GM12878 (cell line): ENCODE measurements at regions not wholly inside any gene's neighbourhood (a gene's known extent, or its start where the extent isn't known, plus 50 kb on each side); places are given as distances from the start of the nearest gene placed in this dataset.

ENCODE experiments used
- ATAC-seq: fragments of 200-7000 bp; cut with Tn5 transposase; 3 replicates; pipeline ENCODE4 v1.9.1; 2020; ENCODE audit warnings: mild to moderate bottlenecking, moderate library complexity
- BruUV-seq: library from RNA; stranded (reverse); fragments of 400-500 nt; replicated peaks from 2 replicates; lab custom pipeline; 2021; lab: Mats Ljungman, UMichigan
- CTCF ChIA-PET: fragments of 300-600 bp; sonication (Branson Sonifier 250); formaldehyde crosslinking; extraction: SDS; loops from one replicate; lab custom pipeline; 2021; ENCODE audit warnings: inconsistent platforms; lab: Yijun Ruan, JAX
- POLR2A ChIA-PET: fragments of 350-600 bp; formaldehyde crosslinking; extraction: SDS; loops from one replicate; lab custom pipeline; 2021; ENCODE audit warnings: inconsistent platforms; lab: Charles Lee
- RAD21 ChIA-PET: fragments of 300-600 bp; sonication (Branson Sonifier 250); formaldehyde crosslinking; loops from one replicate; lab custom pipeline; 2023; ENCODE audit warnings: antibody characterized with exemption; ENCODE audit not compliant: unreplicated experiment; lab: Charles Lee
- SMC1A ChIA-PET: fragments of 300-600 bp; sonication (Branson Sonifier 250); formaldehyde crosslinking; loops from one replicate; lab custom pipeline; 2023; ENCODE audit not compliant: unreplicated experiment, uncharacterized antibody; lab: Charles Lee
- DNase-seq: peaks from one replicate; pipeline ENCODE4 v3.0.0-alpha.2; 2011; ENCODE audit warnings: low read depth, low spot score
- FAIRE-seq: peaks from 3 replicates; lab custom pipeline; 2011; peaks lifted over from hg19 to GRCh38; lab: Jason Lieb, UNC
- H2AFZ ChIP-seq: 2 replicates; pipeline ENCODE4 v1.6.0; 2011; ENCODE audit warnings: low read depth, low read length, control low read depth; ENCODE audit not compliant: control insufficient read depth
- H3K27ac ChIP-seq: 2 replicates; pipeline ENCODE4 v1.5.1; 2011; ENCODE audit warnings: control low read depth; ENCODE audit not compliant: control insufficient read depth, insufficient read depth
- H3K27me3 ChIP-seq, 2 experiments: replicated peaks in 1 of 2; 2 replicates each; pipeline versions ENCODE4 v1.6.0 to v1.6.1; 2011; ENCODE audit warnings: low read length in 1 of 2; ENCODE audit not compliant: control insufficient read depth in 2 of 2, insufficient read depth in 2 of 2
- H3K36me3 ChIP-seq, 2 experiments: 2 replicates each; pipeline ENCODE4 v1.5.1; 2011; ENCODE audit warnings: low read length in 1 of 2; ENCODE audit not compliant: control insufficient read depth in 2 of 2, insufficient read depth in 2 of 2
- H3K4me1 ChIP-seq: 2 replicates; pipeline ENCODE4 v1.6.1; 2011; ENCODE audit warnings: mild to moderate bottlenecking, low read length, moderate library complexity, mixed read lengths; ENCODE audit not compliant: control insufficient read depth, insufficient read depth
- H3K4me2 ChIP-seq: 2 replicates; pipeline ENCODE4 v1.6.0; 2011; ENCODE audit warnings: control low read depth; ENCODE audit not compliant: control insufficient read depth, insufficient read depth
- H3K4me3 ChIP-seq: fragments of 200-600 bp; sonication (generic); 2 replicates; pipeline ENCODE4 v1.5.1; 2016
- H3K79me2 ChIP-seq: 2 replicates; pipeline ENCODE4 v1.6.0; 2011; ENCODE audit warnings: low read length; ENCODE audit not compliant: control insufficient read depth, insufficient read depth
- H3K9ac ChIP-seq: 2 replicates; pipeline ENCODE4 v1.8.0; 2011; ENCODE audit warnings: low read length, control low read depth, mixed read lengths; ENCODE audit not compliant: control insufficient read depth, insufficient read depth
- H3K9me3 ChIP-seq: replicated peaks from 3 replicates; pipeline ENCODE4 v1.5.1; 2011; ENCODE audit warnings: mild to moderate bottlenecking, low read length; ENCODE audit not compliant: control insufficient read depth, insufficient read depth
- H4K20me1 ChIP-seq: 2 replicates; pipeline ENCODE4 v1.6.0; 2011; ENCODE audit not compliant: control insufficient read depth, insufficient read depth
- CBX3 ChIP-seq: fragments of 200-600 bp; sonication (generic); IDR thresholded peaks from 2 replicates; pipeline ENCODE4 v1.6.1; 2016; ENCODE audit warnings: low read depth, borderline replicate concordance
- DPF2 ChIP-seq: fragments of 450-650 bp; IDR thresholded peaks from 2 replicates; pipeline ENCODE4 v1.6.1; 2017; ENCODE audit warnings: mild to moderate bottlenecking
- SP1 ChIP-seq: IDR thresholded peaks from one replicate; pipeline ENCODE4 v1.6.1; 2011; ENCODE audit warnings: low read depth, low read length
- STAT3 ChIP-seq: IDR thresholded peaks from 2 replicates; pipeline ENCODE4 v1.6.1; 2011; ENCODE audit warnings: low read depth, low read length, improper control_type of control experiment
- TBL1XR1 ChIP-seq: IDR thresholded peaks from 2 replicates; pipeline ENCODE4 v1.6.1; 2012; ENCODE audit warnings: low read depth, low read length, improper control_type of control experiment
- WGBS: methylation state at CpG from one replicate; pipeline ENCODE4 v1.1.6; 2016; ENCODE audit warnings: low lambda C conversion rate; ENCODE audit not compliant: insufficient replicate concordance, insufficient coverage; ENCODE audit errors: missing lambda C conversion rate; 5-methylcytosine and 5-hydroxymethylcytosine counted together
- in situ Hi-C: fragments of 300-500 bp; cut with MboI; formaldehyde crosslinking; loops from 9 replicates; pipeline ENCODE4 v1.14.3; 2018; ENCODE audit warnings: mixed read lengths
- intact Hi-C: fragments of 100-400 bp; cut with micrococcal nuclease; formaldehyde crosslinking; loops from one replicate; pipeline ENCODE4 v1.14.2; 2022; ENCODE audit not compliant: unreplicated experiment
- TF ChIP-seq, protein P1 (sequence below): fragments of 150-350 bp; IDR thresholded peaks from 2 replicates; pipeline ENCODE4 v1.6.1; 2016; ENCODE audit warnings: low read depth, low read length

DNA sequence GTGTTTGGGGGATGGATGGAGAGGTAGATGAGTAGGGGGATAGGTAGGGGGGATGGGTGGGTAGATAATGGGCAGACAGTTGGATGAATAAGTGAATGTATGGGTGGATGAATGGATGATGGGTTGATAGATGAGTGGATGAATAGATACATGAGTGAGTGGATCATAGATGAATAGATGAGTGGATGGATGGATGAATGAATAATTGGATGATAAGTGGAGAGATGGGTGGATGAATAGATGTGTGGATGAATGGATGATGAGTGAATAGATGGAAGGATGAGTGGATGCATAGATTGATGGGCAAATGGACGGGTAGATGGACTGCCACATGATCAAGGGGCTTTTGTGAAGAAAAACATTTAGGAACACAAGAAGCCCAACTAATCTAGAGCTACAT is 133.3 kb upstream of the F3 start:
- ChIA-PET RAD21 (no interaction called here), SMC1A (no interaction called here), POLR2A (no interaction called here), CTCF (no interaction called here)
- Histone ChIP-seq H3K9ac (no peak overlapping the region), H3K4me1 (no peaks in the 10 kb centered on the region), H3K4me2 (no peak overlapping the region), H2AFZ (no peak overlapping the region), H3K36me3 (no peaks in the 10 kb centered on the region), H4K20me1 (no peaks in the 10 kb centered on the region), H3K9me3 (no peaks in the 10 kb centered on the region), H3K27me3 (no peaks in the 10 kb centered on the region; a peak in 1 of 4 replicates), H3K27ac (no peak overlapping the region), H3K79me2 (no peaks in the 10 kb centered on the region), H3K4me3 (no peak overlapping the region)
- TF ChIP-seq SP1 (no peak), TBL1XR1 (no peak), DPF2 (no peak), CBX3 (no peak), STAT3 (no peak)
- TF ChIP-seq, protein P1, sequence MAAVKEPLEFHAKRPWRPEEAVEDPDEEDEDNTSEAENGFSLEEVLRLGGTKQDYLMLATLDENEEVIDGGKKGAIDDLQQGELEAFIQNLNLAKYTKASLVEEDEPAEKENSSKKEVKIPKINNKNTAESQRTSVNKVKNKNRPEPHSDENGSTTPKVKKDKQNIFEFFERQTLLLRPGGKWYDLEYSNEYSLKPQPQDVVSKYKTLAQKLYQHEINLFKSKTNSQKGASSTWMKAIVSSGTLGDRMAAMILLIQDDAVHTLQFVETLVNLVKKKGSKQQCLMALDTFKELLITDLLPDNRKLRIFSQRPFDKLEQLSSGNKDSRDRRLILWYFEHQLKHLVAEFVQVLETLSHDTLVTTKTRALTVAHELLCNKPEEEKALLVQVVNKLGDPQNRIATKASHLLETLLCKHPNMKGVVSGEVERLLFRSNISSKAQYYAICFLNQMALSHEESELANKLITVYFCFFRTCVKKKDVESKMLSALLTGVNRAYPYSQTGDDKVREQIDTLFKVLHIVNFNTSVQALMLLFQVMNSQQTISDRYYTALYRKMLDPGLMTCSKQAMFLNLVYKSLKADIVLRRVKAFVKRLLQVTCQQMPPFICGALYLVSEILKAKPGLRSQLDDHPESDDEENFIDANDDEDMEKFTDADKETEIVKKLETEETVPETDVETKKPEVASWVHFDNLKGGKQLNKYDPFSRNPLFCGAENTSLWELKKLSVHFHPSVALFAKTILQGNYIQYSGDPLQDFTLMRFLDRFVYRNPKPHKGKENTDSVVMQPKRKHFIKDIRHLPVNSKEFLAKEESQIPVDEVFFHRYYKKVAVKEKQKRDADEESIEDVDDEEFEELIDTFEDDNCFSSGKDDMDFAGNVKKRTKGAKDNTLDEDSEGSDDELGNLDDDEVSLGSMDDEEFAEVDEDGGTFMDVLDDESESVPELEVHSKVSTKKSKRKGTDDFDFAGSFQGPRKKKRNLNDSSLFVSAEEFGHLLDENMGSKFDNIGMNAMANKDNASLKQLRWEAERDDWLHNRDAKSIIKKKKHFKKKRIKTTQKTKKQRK: no peak
- WGBS: 0% methylated on average over 1 of the region's 1 CpG
- ATAC-seq (no peak), DNase-seq (no peak), FAIRE-seq (no peak)
- in situ Hi-C loops: no loop called here
- intact Hi-C loops: no loop called here
- BruUV-seq: no TSS peak
